ENCODE measurements at regions not wholly inside any gene's neighbourhood (a gene's known extent, or its start where the extent isn't known, plus 50 kb on each side); places are given as distances from the start of the nearest gene placed in this dataset.

- no peak overlapping the region for H3K4me3 ChIP-seq
- no peaks in the 10 kb centered on the region for H3K36me3 ChIP-seq
- H3K27ac ChIP-seq, result no peak overlapping the region
- H3K9me3 ChIP-seq, result no peaks in the 10 kb centered on the region
- TF ChIP-seq POLR2A (IDR thresholded peaks at IDR 0.05) (no peak), CTCF (IDR thresholded peaks at IDR 0.05) (no peak)
- no peaks in the 10 kb centered on the region for H3K27me3 ChIP-seq
- H3K4me1 ChIP-seq, result no peaks in the 10 kb centered on the region
- DNase-seq, result no peak
These were observed 375.2 kb downstream of the FSCB start for GRCh38 chr14:44131861-44132260.

- Histone ChIP-seq H3K4me1 (no peaks in the 10 kb centered on the region), H3K9me3 (no peaks in the 10 kb centered on the region), H3K4me3 (no peak overlapping the region), H3K27ac (no peak overlapping the region), H3K36me3 (no peaks in the 10 kb centered on the region), H3K27me3 (no peaks in the 10 kb centered on the region)
- no peak for DNase-seq
- TF ChIP-seq CTCF (IDR thresholded peaks at IDR 0.05) (no peak), POLR2A (IDR thresholded peaks at IDR 0.05) (no peak)
These were observed 393.0 kb downstream of the FSCB start for GRCh38 chr14:44113769-44114730.

DNA sequence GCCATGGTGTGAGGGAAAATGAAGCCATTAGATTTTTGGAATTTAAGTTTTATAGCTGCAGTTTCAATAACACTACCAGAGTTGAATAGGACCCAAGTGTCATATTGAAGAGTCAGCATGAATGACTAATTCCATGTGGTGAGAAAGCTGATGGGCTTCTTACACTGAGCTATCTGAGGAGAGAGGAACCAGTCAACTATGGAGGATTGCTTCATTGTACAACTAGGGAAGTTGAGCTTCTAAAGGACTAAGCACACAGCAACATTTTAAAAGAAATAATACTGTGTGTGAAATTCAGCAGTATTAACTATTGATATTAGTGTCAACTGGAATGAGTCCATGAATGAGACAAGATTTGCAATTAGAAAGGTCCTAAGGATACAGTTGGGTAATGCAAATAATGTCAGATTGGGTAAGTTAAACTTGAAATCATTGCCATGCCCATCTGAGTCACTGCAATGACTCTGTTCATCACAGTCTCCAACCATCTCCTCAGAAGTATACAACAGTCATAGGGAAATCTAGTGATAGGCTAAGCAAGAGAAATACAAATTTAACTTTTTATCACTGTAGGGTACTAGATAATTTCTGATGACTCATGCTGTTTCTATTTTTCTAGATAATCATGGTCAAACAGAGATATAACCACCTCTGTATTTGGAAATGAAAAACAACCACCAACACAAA lies 394.2 kb downstream of the FSCB start:
- H3K27me3 ChIP-seq, result no peaks in the 10 kb centered on the region
- H3K4me3 ChIP-seq, result no peak overlapping the region
- no peaks in the 10 kb centered on the region for H3K4me1 ChIP-seq
- no peak for TF ChIP-seq CTCF (IDR thresholded peaks at IDR 0.05)
- TF ChIP-seq POLR2A (IDR thresholded peaks at IDR 0.05), result no peak
- H3K9me3 ChIP-seq, result no peaks in the 10 kb centered on the region
- no peaks in the 10 kb centered on the region for H3K36me3 ChIP-seq
- DNase-seq, result no peak
- no peak overlapping the region for H3K27ac ChIP-seq

DNA sequence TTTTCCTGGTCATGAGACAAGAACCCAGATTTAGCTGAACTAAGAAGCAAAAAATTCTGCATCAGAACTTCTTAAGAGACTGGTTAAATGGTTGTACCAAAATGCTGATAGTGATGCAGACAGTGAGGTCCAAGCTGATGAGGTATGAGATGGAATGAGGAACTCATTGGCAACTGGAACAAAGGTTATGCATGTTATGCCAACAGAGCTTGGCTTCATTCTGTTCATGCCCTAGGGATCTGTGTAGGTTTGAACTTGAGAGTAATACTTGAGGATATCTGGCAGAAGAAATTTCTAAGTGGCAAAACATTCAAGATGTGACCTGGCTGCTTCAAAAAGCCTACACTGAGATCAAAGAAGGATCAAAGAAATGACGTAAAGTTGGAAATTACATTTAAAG lies 398.0 kb downstream of the FSCB start:
- no peaks in the 10 kb centered on the region for H3K9me3 ChIP-seq
- DNase-seq, result no peak

GRCh38 chr14:44108601-44109000 lies 398.5 kb downstream of the FSCB start:
- Histone ChIP-seq H3K27ac (no peak overlapping the region), H3K27me3 (no peaks in the 10 kb centered on the region), H3K4me1 (no peaks in the 10 kb centered on the region), H3K36me3 (no peaks in the 10 kb centered on the region), H3K4me3 (no peak overlapping the region), H3K9me3 (no peaks in the 10 kb centered on the region)
- no peak for DNase-seq
- TF ChIP-seq POLR2A (IDR thresholded peaks at IDR 0.05) (no peak), CTCF (IDR thresholded peaks at IDR 0.05) (no peak)

More for the DNA sequence above, 398.0 kb downstream of the FSCB start:
- no peaks in the 10 kb centered on the region for H3K27me3 ChIP-seq
- no peak for TF ChIP-seq POLR2A (IDR thresholded peaks at IDR 0.05)
- no peak for TF ChIP-seq CTCF (IDR thresholded peaks at IDR 0.05)
- no peaks in the 10 kb centered on the region for H3K4me1 ChIP-seq
- H3K27ac ChIP-seq, result no peak overlapping the region
- H3K36me3 ChIP-seq, result no peaks in the 10 kb centered on the region
- no peak overlapping the region for H3K4me3 ChIP-seq
